HG02678 (cell line): ENCODE measurements at regions not wholly inside any gene's neighbourhood (a gene's known extent, or its start where the extent isn't known, plus 50 kb on each side); places are given as distances from the start of the nearest gene placed in this dataset.

Experiments used
- ATAC-seq: cut with Tn5 transposase; IDR thresholded peaks from one replicate; pipeline ENCODE4 v1.9.1; 2021; ENCODE audit warnings: mild to moderate bottlenecking, moderate library complexity; ENCODE audit not compliant: unreplicated experiment

GRCh38 chr7:156002362-156003066 lies 190.3 kb upstream of the SHH start:
- ATAC-seq, result no peak

DNA sequence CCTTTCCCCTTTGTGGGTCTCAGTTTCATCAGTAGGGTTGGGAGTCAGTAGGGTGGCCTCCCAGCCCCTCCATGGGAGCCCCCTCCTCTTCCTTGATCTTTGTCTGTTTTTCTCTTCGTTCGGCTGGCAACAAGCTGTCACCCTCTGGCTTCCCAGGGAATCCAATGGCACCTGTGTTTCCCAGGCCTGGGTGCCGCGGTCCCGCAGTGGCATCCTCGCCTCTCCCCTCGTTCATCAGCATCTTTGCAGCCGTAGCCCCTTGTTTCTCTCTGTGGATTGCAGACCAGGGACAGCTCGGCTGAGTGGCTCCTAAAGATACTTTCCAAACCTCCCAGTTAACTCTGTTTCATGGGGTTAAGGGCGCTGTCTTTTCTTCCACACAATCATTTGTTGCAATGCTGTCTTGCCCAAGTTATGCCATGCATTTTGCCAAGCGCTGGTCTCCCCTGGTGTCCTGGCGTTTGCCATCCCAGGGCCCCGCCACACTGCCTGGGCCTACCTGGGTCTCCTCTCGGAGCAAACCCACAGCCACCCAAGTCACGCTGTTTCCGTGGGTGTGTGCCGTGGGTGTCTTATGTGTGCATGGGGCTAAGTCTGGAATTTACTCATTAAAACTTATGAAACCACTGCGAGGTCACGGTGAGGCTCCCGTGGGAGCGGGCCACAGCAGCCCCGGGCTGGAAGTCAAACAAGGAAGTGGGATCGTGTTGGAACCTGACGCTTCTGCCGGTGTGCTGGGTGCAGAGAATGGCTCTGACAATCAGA lies 189.4 kb upstream of the SHH start:
- ATAC-seq, result no peak

GRCh38 chr7:156000601-156001396 lies 188.5 kb upstream of the SHH start:
- no peak for ATAC-seq

DNA sequence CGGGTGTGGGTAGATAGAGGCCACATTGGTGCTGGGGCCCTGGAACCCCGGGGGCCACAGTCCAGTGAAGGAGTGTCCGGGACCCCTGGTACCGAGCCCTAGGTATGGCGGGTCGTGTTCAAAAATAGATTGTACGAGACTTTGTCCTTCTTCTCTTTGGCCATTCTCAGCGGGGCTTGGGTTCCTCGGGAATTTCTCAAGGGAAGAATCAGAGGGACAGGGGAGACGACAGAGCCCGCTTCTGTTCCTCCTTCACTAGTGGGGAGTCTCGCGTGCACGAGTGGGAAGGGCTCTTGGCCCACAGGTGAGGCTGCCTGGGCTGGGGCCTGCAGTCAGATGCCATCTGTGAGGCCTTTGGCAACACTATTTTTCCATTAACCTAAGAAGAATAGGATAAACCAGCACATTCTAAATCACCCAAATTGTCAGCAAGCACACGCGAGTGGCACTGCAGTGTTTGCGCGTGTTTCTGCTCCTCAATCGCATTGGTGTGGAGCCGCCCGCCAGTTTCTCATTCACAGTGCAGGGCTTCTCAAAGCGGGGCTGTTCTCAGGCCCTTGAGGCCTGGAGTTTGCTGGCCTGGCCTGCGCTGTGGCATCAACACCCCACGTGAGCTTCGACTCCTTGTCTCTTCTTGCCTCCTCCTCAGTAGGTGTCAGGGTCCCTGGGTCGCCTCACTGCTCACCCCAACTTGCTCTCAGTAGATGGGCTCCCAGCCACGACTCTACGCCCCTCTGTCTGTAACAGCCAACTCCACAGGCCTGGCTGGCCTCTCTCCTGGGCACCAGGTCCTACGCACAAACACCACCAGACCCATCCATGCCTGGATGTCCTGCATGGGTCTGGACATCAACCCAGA lies 187.6 kb upstream of the SHH start:
- ATAC-seq, result no peak

- no peak for ATAC-seq
These were observed 186.7 kb upstream of the SHH start for GRCh38 chr7:155998766-155999630.

- no peak for ATAC-seq
These were observed 186.0 kb upstream of the SHH start for GRCh38 chr7:155998328-155998691.

- no peak for ATAC-seq
These were observed 185.4 kb upstream of the SHH start for GRCh38 chr7:155997431-155998327.

- ATAC-seq, result no peak
These were observed 184.5 kb upstream of the SHH start for GRCh38 chr7:155996718-155997280.

- no peak for ATAC-seq
These were observed 182.9 kb upstream of the SHH start for GRCh38 chr7:155995183-155995612.

- no peak for ATAC-seq
These were observed 182.1 kb upstream of the SHH start for GRCh38 chr7:155994279-155994811.

DNA sequence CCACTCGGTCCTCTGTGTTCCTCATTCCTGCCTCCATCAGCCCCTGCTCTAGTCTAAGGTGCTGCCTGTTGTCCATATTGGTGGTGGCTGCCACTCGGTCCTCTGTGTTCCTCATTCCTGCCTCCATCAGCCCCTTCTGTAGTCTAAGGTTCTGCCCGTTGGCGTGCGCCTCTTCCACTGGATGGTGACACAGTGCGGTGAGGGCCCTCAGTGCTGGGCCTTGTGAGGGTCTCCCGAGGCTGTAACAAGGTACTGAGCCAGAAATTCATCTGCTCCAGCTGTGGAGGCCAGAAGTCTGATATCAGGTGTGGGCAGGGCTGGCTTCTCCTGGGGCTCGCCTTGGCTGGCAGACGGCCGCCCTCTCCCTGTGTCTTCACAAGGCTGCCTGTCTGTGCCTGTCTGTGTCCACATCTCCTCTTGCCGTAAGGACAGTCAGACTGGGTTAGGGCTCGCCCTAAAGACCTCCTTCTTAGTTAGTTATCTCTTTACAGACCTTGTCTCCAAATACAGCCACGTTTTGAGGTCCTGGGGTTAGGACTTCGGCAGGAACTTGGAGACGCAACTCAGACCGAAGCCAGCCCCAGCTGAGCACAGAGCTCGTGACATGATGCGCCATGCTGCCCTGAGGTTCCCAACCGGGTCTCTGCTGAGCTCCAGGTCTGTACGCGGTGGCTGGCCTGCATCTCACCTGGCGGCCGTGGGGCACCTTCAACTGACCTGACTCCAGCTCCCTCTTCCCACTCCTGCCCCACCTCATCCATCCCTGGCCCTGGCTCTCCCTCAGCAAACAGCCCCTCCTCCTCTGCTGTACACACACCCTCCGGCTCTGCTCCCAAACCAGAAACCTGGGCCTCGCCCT lies 181.4 kb upstream of the SHH start:
- ATAC-seq, result no peak

DNA sequence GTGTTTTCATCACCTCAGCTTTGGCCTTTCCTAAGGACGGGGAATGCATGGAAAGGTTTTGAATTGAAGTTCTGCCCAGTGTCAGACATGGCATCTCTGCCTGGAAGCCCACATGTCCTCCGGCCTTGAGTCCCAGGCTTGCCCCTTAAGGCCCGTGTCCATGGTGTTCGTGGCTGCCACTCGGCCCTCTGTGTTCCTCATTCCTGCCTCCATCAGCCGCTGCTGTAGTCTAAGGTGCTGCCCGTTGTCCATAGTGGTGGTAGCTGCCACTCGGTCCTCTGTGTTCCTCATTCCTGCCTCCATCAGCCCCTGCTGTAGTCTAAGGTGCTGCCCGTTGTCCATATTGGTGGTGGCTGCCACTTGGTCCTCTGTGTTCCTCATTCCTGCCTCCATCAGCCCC lies 180.7 kb upstream of the SHH start:
- ATAC-seq, result no peak

- no peak for ATAC-seq
These were observed 180.3 kb upstream of the SHH start for GRCh38 chr7:155992538-155992937.

DNA sequence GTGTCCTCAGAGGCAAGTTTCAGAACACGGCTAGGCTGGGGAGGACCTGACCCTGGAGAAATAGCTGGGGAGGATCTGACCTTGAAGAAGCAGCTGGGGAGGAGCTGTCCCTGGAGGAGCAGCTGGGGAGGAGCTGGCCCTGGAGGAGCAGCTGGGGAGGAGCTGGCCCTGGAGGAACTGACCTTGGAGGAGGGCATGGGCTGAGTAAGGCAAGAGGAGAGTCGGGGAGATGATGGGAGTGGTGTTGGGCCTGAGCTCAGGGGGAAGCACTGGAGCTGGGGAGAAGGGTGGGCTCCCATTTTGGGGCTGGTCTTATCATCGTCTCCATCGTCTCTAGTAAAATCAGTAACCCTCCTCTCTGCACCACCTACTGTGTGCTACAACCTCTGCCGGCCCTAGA lies 179.8 kb upstream of the SHH start:
- no peak for ATAC-seq

DNA sequence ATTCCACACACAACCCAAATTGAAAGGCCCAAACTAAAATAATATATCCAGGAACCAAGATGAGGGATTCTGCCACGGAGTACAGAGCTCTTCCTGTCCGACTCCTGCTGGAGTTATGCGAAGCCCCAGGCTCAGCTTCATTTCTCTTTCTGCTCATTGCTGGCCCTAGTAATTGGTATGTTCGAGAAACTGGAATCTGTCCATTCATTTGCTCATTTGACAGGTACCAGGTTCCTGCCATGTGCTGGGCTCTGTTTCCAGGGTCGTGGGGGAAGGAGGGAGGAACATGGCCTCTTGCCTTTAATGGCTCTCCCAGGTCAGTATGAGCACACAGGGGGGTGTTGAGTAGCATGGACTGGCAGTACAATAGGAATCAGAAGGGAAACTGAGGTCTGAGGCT lies 179.2 kb upstream of the SHH start:
- ATAC-seq, result no peak

DNA sequence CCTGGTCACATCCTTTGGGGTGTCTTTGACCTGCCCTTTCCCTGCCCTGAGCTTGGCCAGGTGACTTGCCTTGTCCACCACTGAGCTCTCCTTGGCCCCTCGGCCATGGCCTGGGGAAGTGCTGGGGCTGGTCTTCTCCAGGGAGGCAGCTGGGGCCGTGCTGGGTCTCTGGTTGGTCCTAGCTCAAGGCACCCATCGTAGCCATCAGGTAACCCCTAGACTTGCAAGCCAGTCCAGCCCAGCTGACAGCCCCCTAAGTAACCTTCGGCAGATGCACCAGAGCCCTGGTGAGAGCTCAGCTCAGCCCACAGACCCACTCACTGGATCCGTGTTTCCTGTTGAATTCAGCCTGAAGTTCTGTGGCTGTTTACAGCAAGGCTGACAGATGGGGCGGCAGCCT lies 176.2 kb upstream of the SHH start:
- no peak for ATAC-seq

DNA sequence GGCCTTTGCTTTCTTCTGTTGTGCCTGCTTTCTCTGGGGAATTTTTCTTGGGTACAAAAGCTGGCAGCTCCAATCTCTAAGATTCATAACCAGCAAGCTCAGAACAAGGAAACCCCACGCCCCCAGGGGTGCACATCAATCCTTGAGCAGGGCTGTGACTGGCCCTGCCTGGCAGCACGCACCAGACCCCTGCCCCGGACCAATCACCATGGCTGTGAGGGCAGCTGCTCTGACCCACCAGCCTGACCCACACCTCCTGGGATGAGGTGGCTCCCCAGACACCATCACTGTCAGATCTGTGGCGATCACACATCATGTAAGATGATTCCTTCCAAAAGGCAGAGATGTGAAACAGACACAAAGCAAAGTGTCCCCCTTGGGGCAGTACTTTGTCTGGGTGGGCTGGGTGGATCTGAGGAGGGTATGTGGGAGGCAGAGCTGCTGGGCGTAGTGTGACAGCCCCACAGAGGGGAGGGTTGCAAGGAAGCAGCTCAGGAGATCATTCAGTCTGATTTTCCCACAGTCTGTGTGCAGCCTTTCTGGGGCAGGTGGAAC lies 175.5 kb upstream of the SHH start:
- no peak for ATAC-seq
